SW 1271 (cell line): ENCODE measurements at regions not wholly inside any gene's neighbourhood (a gene's known extent, or its start where the extent isn't known, plus 50 kb on each side); places are given as distances from the start of the nearest gene placed in this dataset.

Experiments
- DNase-seq, 2 experiments: peaks; one replicate each; lab custom pipeline; 2025; lab: John Stamatoyannopoulos, UW

- DNase-seq, result no peak
Observed at GRCh38 chr5:4518903-4519672, 621.0 kb upstream of the ADAMTS16 start.

- no peak for DNase-seq
Observed at GRCh38 chr5:4520559-4520958, 619.6 kb upstream of the ADAMTS16 start.

GRCh38 chr5:4523038-4523437 is 617.1 kb upstream of the ADAMTS16 start:
- no peak for DNase-seq

DNA sequence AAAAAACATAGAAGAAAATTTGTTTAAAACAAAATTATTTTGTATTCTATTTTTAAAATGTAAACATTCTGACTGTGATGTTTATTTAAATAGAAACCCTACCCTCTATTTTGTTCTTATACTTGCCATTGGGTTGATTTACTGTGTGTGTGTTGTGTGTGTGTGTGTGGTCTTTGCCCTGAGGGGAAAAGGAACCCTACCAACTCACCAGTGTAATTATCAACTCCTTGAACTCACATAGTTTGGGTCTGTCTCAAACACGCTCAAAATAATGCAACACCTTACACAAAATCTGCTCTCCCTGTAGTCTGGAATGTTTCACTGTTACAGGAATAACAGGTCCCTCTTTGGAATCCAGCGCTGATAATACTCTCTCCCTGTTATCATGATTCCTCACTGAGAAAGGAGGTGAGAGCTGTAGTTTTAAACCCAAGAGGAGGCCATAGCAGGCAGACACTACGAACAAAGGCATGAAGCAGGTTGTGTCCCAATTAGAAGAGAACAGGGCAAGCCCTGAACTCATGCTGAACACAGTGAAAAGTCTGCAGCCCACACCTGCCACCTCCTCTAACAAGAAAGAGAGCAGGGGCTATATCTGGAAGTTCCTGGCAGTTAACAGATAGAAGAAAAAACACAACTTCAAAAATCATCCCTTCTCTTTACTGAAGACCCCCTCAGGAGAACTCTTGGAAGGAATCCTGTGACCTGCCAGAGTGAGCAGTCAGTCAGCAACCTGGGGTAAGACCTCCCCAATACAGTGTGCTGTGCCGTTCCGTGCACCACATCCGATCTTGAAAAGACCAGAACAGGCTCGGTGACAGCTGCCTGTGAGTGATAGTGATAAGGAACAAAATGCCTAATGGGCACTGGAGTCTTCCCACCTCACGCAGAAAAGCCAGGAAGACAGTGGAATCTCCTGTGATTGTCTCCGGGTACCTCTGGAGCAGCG is 608.1 kb upstream of the ADAMTS16 start:
- DNase-seq, result no peak

GRCh38 chr5:4532705-4533080 is 607.4 kb upstream of the ADAMTS16 start:
- no peak for DNase-seq

GRCh38 chr5:4533457-4534105 is 606.5 kb upstream of the ADAMTS16 start:
- no peak for DNase-seq

DNA sequence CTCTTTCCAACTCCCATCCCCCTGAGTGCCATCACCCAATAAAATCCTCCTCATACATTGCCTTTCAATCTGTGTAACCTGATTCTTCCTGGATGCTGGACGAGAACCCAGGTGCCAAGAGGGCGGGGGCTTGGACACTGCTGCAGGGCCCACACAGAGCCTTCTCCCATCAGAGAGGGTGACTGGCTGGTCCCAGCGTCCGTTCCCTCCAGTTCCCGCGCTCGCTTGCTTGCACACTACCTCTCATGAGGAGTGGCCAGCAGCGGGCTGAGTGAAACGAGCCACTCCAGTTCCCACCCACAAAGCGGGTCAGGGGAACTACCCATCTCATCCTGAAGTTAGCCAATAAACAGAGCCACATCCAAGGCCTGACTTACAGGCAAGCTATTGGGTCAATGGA is 602.6 kb upstream of the ADAMTS16 start:
- no peak for DNase-seq

GRCh38 chr5:4540375-4541173 is 599.6 kb upstream of the ADAMTS16 start:
- DNase-seq, result no peak

DNA sequence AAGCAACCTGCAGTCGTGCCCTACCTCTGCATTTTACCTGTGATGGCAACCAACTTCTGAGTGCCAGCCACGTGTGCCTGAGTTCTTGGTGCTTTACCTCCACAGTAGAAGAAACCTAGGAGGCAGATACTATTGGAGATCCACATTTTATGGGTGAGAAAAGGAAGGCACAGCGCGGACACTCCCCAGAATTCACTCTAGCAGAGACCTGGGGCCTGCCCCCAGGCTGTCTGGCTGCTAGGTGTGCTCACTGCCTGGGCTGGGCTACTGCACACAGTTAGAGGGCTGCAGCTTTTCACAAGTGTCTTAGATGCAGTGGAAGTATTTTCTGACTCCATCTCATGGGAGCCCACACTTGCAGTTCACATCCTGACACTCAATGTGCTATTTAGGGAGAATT is 598.8 kb upstream of the ADAMTS16 start:
- DNase-seq, result no peak

- no peak for DNase-seq
Observed at GRCh38 chr5:4542145-4542778, 597.9 kb upstream of the ADAMTS16 start.

- DNase-seq, result no peak
Observed at GRCh38 chr5:4544049-4544670, 596.0 kb upstream of the ADAMTS16 start.

- DNase-seq, result no peak
Observed at GRCh38 chr5:4547547-4547946, 592.6 kb upstream of the ADAMTS16 start.

DNA sequence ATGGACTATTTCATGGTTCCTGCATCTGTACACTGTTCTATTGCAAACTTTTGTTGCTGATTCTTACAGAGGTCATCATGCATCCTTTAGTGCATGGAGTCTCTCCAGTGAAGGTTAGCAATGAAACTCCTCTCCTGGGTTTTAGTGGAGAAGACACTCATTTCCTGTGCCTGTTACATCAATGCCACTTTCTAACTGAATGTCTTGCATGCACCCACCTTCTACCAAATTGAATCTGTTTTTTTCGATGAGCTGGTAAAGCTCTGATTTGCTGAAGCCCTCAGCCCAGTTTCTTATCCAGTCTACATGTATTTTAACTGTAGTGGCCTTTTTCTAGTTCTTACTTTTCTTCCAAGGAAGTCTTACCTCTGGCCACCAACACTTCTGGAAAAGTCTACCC is 591.8 kb upstream of the ADAMTS16 start:
- no peak for DNase-seq

DNA sequence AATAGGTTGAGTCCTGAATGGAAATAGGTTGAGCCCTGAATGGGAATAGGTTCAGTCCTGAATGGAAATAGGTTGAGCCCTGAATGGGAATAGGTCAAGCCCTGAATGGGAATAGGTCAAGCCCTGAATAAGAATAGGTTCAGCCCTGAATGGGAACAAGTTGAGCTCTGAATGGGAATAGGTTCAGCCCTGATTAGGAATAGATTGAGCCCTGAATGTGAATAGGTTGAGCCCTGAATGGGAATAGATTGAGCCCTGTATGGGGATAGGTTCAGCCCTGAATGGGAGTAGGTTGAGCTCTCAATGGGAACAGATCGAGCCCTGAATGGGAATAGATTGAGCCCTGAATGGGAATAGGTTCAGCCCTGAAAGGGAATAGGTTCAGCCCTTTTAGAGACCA is 590.8 kb upstream of the ADAMTS16 start:
- DNase-seq, result no peak

- DNase-seq, result no peak
Observed at GRCh38 chr5:4551034-4551433, 589.1 kb upstream of the ADAMTS16 start.

GRCh38 chr5:4553130-4553529 is 587.0 kb upstream of the ADAMTS16 start:
- DNase-seq, result no peak

- DNase-seq, result no peak
Observed at GRCh38 chr5:4553978-4554377, 586.2 kb upstream of the ADAMTS16 start.

DNA sequence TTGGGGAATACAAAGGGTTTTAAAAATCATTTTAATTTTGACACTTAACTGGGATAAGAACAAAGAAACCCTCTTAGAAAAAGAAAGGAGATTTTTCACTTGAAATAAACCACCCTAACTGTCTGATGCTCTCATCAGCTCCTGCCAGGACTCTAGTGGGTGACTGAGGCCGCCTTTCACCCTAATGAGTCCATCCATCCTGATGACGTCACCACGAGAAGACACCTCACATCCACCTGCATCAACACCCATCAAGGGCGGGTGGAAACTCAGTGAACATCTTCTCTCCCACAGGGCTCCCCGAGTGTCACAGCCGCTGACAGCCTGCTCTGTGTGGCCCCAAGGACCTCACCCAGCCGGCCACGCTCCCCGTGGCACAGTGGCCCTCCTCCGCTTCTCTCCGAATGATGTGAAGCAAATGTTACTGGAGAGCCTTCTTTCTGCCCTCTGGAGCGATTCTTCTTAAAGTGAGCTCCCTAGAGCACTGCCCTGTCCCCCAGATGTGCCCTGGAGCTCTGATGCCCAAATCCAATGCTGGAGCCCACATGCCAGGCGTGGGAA is 584.3 kb upstream of the ADAMTS16 start:
- no peak for DNase-seq

- no peak for DNase-seq
Observed at GRCh38 chr5:4561403-4561802, 578.7 kb upstream of the ADAMTS16 start.

DNA sequence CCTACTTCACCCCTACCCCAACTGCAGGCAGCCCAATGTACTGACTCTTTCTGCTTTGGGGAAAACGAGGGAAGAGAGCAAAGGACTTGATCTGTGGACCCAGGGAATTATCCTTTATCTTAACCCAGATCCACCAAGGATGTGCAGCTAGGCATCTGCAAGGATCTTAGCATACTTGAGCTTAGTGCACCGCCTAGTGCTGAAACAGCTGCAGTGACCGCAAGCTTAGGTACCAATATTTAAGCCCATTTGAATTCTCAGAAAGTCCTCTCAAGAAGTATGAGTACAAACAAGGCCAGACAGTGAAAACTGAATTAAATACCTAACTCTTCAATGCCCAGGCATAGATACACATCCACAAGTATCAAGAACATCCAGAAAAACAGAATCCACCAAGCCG is 576.7 kb upstream of the ADAMTS16 start:
- DNase-seq, result no peak
